H1 (cell line): ENCODE measurements at regions not wholly inside any gene's neighbourhood (a gene's known extent, or its start where the extent isn't known, plus 50 kb on each side); places are given as distances from the start of the nearest gene placed in this dataset.

ENCODE experiments used
- CTCF ChIA-PET: fragments of 300-600 bp; sonication (Branson Sonifier 250); formaldehyde crosslinking; loops from one replicate; lab custom pipeline; 2021; ENCODE audit not compliant: partially characterized antibody; lab: Charles Lee
- POLR2A ChIA-PET: fragments of 300-600 bp; sonication (Branson Sonifier 250); formaldehyde crosslinking; loops from one replicate; lab custom pipeline; 2021; ENCODE audit warnings: inconsistent platforms; ENCODE audit not compliant: partially characterized antibody; lab: Charles Lee
- DNase-seq, 2 experiments: peaks; one replicate each; pipeline versions ENCODE4 v3.0.0 to v3.0.0-alpha.2; 2010 to 2022; ENCODE audit warnings: low spot score in 2 of 2, low read depth in 1 of 2, mixed read lengths in 1 of 2
- FAIRE-seq: peaks from 2 replicates; lab custom pipeline; 2011; peaks lifted over from hg19 to GRCh38; lab: Jason Lieb, UNC
- H2AFZ ChIP-seq: 2 replicates; pipeline ENCODE4 v1.8.1; 2012; ENCODE audit warnings: low read length, inconsistent platforms
- H2AK5ac ChIP-seq: 2 replicates; pipeline ENCODE4 v1.6.1; 2013; ENCODE audit warnings: low read depth, low read length
- H2BK120ac ChIP-seq: replicated peaks from 2 replicates; pipeline ENCODE3; 2013; ENCODE audit warnings: low read depth, low read length, inconsistent platforms
- H2BK12ac ChIP-seq: 2 replicates; pipeline ENCODE4 v1.6.1; 2013; ENCODE audit warnings: low read depth, low read length
- H2BK15ac ChIP-seq: 2 replicates; pipeline ENCODE4 v1.6.1; 2013; ENCODE audit warnings: low read length
- H2BK20ac ChIP-seq: 2 replicates; pipeline ENCODE4 v1.6.1; 2013; ENCODE audit warnings: low read length
- H2BK5ac ChIP-seq: 2 replicates; pipeline ENCODE4 v1.6.1; 2013; ENCODE audit warnings: low read depth, low read length
- H3K14ac ChIP-seq: 2 replicates; pipeline ENCODE4 v1.6.1; 2013; ENCODE audit warnings: inconsistent platforms; ENCODE audit not compliant: insufficient read length
- H3K18ac ChIP-seq: 2 replicates; pipeline ENCODE4 v1.6.1; 2013; ENCODE audit warnings: low read length; ENCODE audit errors: extremely low read depth
- H3K23ac ChIP-seq: 2 replicates; pipeline ENCODE4 v1.6.1; 2013; ENCODE audit warnings: inconsistent platforms; ENCODE audit not compliant: insufficient read length
- H3K23me2 ChIP-seq: 2 replicates; pipeline ENCODE4 v1.6.1; 2013; ENCODE audit warnings: low read depth, low read length
- H3K27ac ChIP-seq: 2 replicates; pipeline ENCODE4 v1.6.1; 2011; ENCODE audit warnings: low read depth, low read length, inconsistent platforms
- H3K27me3 ChIP-seq, 4 experiments: replicated peaks in 1 of 4; 1 replicate in 1 of 4; 2 replicates in 3 of 4; pipeline versions ENCODE4 v1.6.1 to v1.8.1; 2011 to 2013; ENCODE audit warnings: low read length in 3 of 4, mild to moderate bottlenecking in 3 of 4, inconsistent platforms in 2 of 4, mixed read lengths in 2 of 4, moderate library complexity in 1 of 4; ENCODE audit not compliant: control insufficient read depth in 3 of 4, insufficient read depth in 3 of 4; ENCODE audit errors: extremely low read depth in 1 of 4
- H3K36me3 ChIP-seq, 4 experiments: 2 replicates each; pipeline versions ENCODE4 v1.6.1 to v1.8.1; 2011 to 2013; ENCODE audit warnings: mild to moderate bottlenecking in 4 of 4, low read length in 3 of 4, moderate library complexity in 2 of 4, control low read depth in 1 of 4, inconsistent platforms in 1 of 4; ENCODE audit not compliant: insufficient read depth in 4 of 4, control insufficient read depth in 2 of 4
- H3K4ac ChIP-seq: replicated peaks from 2 replicates; pipeline ENCODE3; 2013; ENCODE audit warnings: low read length, low read depth, mixed read lengths, inconsistent platforms; ENCODE audit not compliant: insufficient read length
- H3K4me1 ChIP-seq, 4 experiments: replicated peaks in 1 of 4; 1 replicate in 1 of 4; 2 replicates in 3 of 4; pipeline versions ENCODE4 v1.6.1 to v1.8.1; 2011 to 2013; ENCODE audit warnings: low read length in 3 of 4, inconsistent platforms in 2 of 4, mixed read lengths in 1 of 4; ENCODE audit not compliant: insufficient read depth in 4 of 4, control insufficient read depth in 3 of 4
- H3K4me2 ChIP-seq, 2 experiments: 2 replicates each; pipeline versions ENCODE4 v1.6.1 to v1.8.1; 2011 to 2013; ENCODE audit warnings: low read depth in 2 of 2, low read length in 2 of 2, control low read depth in 1 of 2, inconsistent platforms in 1 of 2, mild to moderate bottlenecking in 1 of 2; ENCODE audit not compliant: insufficient read depth in 1 of 2
- H3K4me3 ChIP-seq, 4 experiments: fragments of 200-600, 300-600 bp in 1 of 4; sonication (generic), shearing (Covaris generic), sonication (Bioruptor Twin) in 1 of 4; 2 replicates each; pipeline versions ENCODE4 v1.5.1 to v1.8.1; 2011 to 2016; ENCODE audit warnings: low read length in 4 of 4, low read depth in 3 of 4, control low read depth in 2 of 4, inconsistent platforms in 2 of 4, mild to moderate bottlenecking in 2 of 4, mixed read lengths in 1 of 4, moderate library complexity in 1 of 4; ENCODE audit not compliant: insufficient read depth in 2 of 4; ENCODE audit errors: extremely low read depth in 1 of 4
- H3K56ac ChIP-seq: replicated peaks from 2 replicates; pipeline ENCODE3; 2013; ENCODE audit warnings: low read depth, mild to moderate bottlenecking, mixed read lengths, low read length, inconsistent platforms; ENCODE audit not compliant: insufficient read length
- H3K79me1 ChIP-seq: 2 replicates; pipeline ENCODE4 v1.6.1; 2013; ENCODE audit warnings: low read depth, low read length, control low read depth
- H3K79me2 ChIP-seq, 2 experiments: 2 replicates each; pipeline versions ENCODE4 v1.6.1 to v1.8.1; 2012 to 2013; ENCODE audit warnings: low read length in 2 of 2, mild to moderate bottlenecking in 2 of 2, inconsistent platforms in 1 of 2; ENCODE audit not compliant: insufficient read depth in 2 of 2, control insufficient read depth in 1 of 2
- H3K9ac ChIP-seq, 4 experiments: replicated peaks in 1 of 4; 1 replicate in 1 of 4; 2 replicates in 3 of 4; pipeline versions ENCODE4 v1.6.1 to v1.8.1; 2011 to 2013; ENCODE audit warnings: low read depth in 3 of 4, low read length in 3 of 4, control low read depth in 2 of 4, mild to moderate bottlenecking in 2 of 4, moderate library complexity in 2 of 4, inconsistent platforms in 1 of 4; ENCODE audit errors: extremely low read depth in 1 of 4
- H3K9me3 ChIP-seq, 2 experiments: 2 replicates each; pipeline versions ENCODE4 v1.6.1 to v1.8.1; 2012 to 2013; ENCODE audit warnings: mild to moderate bottlenecking in 2 of 2, moderate library complexity in 2 of 2, control low read depth in 1 of 2, inconsistent platforms in 1 of 2, low read depth in 1 of 2, low read length in 1 of 2, mixed read lengths in 1 of 2; ENCODE audit not compliant: insufficient read depth in 2 of 2
- H4K20me1 ChIP-seq, 2 experiments: replicated peaks in 1 of 2; 2 replicates each; pipeline versions ENCODE3 to v1.8.1; 2011 to 2013; ENCODE audit warnings: inconsistent platforms in 2 of 2, low read length in 2 of 2, mild to moderate bottlenecking in 1 of 2; ENCODE audit not compliant: insufficient read depth in 2 of 2, control insufficient read depth in 1 of 2
- H4K5ac ChIP-seq: 2 replicates; pipeline ENCODE4 v1.6.1; 2013; ENCODE audit warnings: low read length, low read depth, mixed read lengths, inconsistent platforms; ENCODE audit not compliant: insufficient read length
- H4K8ac ChIP-seq: 2 replicates; pipeline ENCODE4 v1.8.0; 2013; ENCODE audit warnings: mild to moderate bottlenecking, moderate library complexity, low read length, inconsistent platforms; ENCODE audit not compliant: insufficient read depth; ENCODE audit errors: extremely low read depth
- H4K91ac ChIP-seq: replicated peaks from 2 replicates; pipeline ENCODE3; 2013; ENCODE audit warnings: low read length, mixed read lengths, inconsistent platforms; ENCODE audit not compliant: insufficient read length
- CTBP2 ChIP-seq: IDR thresholded peaks from 2 replicates; pipeline ENCODE4 v1.7.0; 2011; ENCODE audit warnings: borderline replicate concordance, mild to moderate bottlenecking, moderate library complexity, mixed read lengths, low read length; ENCODE audit not compliant: insufficient read depth, insufficient read length
- EP300 ChIP-seq, 2 experiments: IDR thresholded peaks; 1 replicate in 1 of 2; 2 replicates in 1 of 2; pipeline ENCODE4 v1.6.1; 2011 to 2012; ENCODE audit warnings: low read depth in 2 of 2, low read length in 2 of 2, mild to moderate bottlenecking in 2 of 2, borderline replicate concordance in 1 of 2, inconsistent platforms in 1 of 2, moderate library complexity in 1 of 2
- KDM5A ChIP-seq: fragments of 200-600 bp; IDR thresholded peaks from 2 replicates; pipeline ENCODE4 v1.7.1; 2012; ENCODE audit warnings: mild to moderate bottlenecking, low read length, inconsistent platforms, mixed read lengths
- PHF8 ChIP-seq: fragments of 200-600 bp; sonication (generic); conservative IDR thresholded peaks from 2 replicates; pipeline ENCODE4 v1.7.1; 2012; ENCODE audit warnings: low read depth, mild to moderate bottlenecking, inconsistent platforms, low read length, moderate library complexity
- SAP30 ChIP-seq: fragments of 300-600 bp; sonication (generic); IDR thresholded peaks from 2 replicates; pipeline ENCODE4 v1.7.1; 2012; ENCODE audit warnings: low read length, moderate library complexity, mild to moderate bottlenecking, inconsistent platforms; ENCODE audit not compliant: insufficient read depth, insufficient replicate concordance
- TAF1 ChIP-seq: IDR thresholded peaks from 2 replicates; pipeline ENCODE4 v1.6.1; 2011; ENCODE audit warnings: mild to moderate bottlenecking, low read depth, low read length
- TEAD4 ChIP-seq: IDR thresholded peaks from 2 replicates; pipeline ENCODE4 v1.6.1; 2012; ENCODE audit warnings: low read depth, low read length, inconsistent platforms, mixed read lengths
- WGBS, 2 experiments: shearing (Covaris generic) in 1 of 2; methylation state at CpG; one replicate each; pipeline versions ENCODE4 v1.1.6 to v1.1.7; 2013 to 2015; ENCODE audit warnings: low lambda C conversion rate in 2 of 2, mixed read lengths in 2 of 2, inconsistent platforms in 1 of 2, low coverage in 1 of 2, missing lambda C conversion rate in 1 of 2; ENCODE audit not compliant: insufficient replicate concordance in 2 of 2, insufficient coverage in 1 of 2, insufficient read length in 1 of 2; ENCODE audit errors: extremely low coverage in 1 of 2, missing lambda C conversion rate in 1 of 2; 5-methylcytosine and 5-hydroxymethylcytosine counted together

DNA sequence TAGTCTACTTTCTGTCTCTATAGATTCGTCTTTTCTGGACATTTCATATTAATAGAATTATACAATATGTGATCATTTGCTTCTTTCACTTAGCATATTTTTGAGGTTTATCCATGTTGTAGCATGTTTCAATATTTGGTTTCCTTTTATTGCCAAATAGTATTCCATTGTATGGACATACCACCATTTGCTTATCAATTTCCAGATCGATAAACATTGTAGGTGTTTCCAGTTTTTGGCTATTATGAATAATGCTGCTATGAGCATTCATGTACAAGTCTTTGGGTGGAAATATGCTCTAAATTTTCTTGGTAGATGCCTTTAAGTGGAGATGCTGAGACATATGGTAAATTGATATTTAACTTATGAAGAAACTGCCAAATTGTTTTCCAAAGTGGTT is 114.1 kb downstream of the RND3 start:
- Histone ChIP-seq H3K79me2 (no peaks in the 10 kb centered on the region), H2BK20ac (no peak overlapping the region), H4K20me1 (no peaks in the 10 kb centered on the region), H3K23ac (no peak overlapping the region), H3K27me3 (no peaks in the 10 kb centered on the region), H3K9me3 (peaks cover 0 to 5% of the 10 kb centered on the region in 2 experiments; a peak in 1 of 4 replicates), H2AK5ac (no peak overlapping the region), H3K4me2 (no peak overlapping the region), H3K18ac (no peak overlapping the region), H2BK12ac (no peak overlapping the region), H4K8ac (no peak overlapping the region), H3K14ac (no peak overlapping the region), H2BK5ac (no peak overlapping the region), H3K4me3 (no peak overlapping the region), H3K79me1 (no peaks in the 10 kb centered on the region), H4K91ac (no peak overlapping the region), H3K56ac (no peak overlapping the region), H3K36me3 (no peaks in the 10 kb centered on the region), H2BK15ac (no peak overlapping the region), H3K27ac (no peak overlapping the region), H3K4ac (no peak overlapping the region), H2AFZ (no peak overlapping the region), H3K23me2 (no peaks in the 10 kb centered on the region), H2BK120ac (no peak overlapping the region), H3K4me1 (0 out of 7 replicates have a peak, but pooled peaks cover 0 to 2% (median 0%) of the 10 kb centered on the region in 4 experiments), H4K5ac (no peak overlapping the region), H3K9ac (no peak overlapping the region)
- TF ChIP-seq TAF1: no peak
- no peak for TF ChIP-seq TEAD4
- TF ChIP-seq CTBP2: no peak
- TF ChIP-seq SAP30: no peak
- TF ChIP-seq KDM5A: no peak
- TF ChIP-seq PHF8: no peak
- no peak for TF ChIP-seq EP300 (IDR thresholded peaks at IDR 0.05; ENCODE audit: borderline replicate concordance in 1 of 2, low read depth in 2 of 2, low read length in 2 of 2)
- 95% methylated on average over 2 of the region's 2 CpGs; no CpG with 5 or more reads in 1 of the 2 experiments for WGBS, 2 experiments
- no peak for FAIRE-seq
- POLR2A ChIA-PET: no interaction called here
- no peak for DNase-seq
- CTCF ChIA-PET: no interaction called here
